Endodermal cell (in vitro differentiated cells): ENCODE measurements at regions not wholly inside any gene's neighbourhood (a gene's known extent, or its start where the extent isn't known, plus 50 kb on each side); places are given as distances from the start of the nearest gene placed in this dataset.

Experiments used
- DNase-seq: peaks from one replicate; pipeline ENCODE4 v3.0.0-alpha.2; 2017
- H3K27ac ChIP-seq: 2 replicates; pipeline ENCODE4 v1.5.1; 2013; ENCODE audit warnings: mild to moderate bottlenecking, low read depth, low read length, moderate library complexity
- H3K27me3 ChIP-seq: 2 replicates; pipeline ENCODE4 v1.6.1; 2013; ENCODE audit warnings: mild to moderate bottlenecking, low read length, moderate library complexity; ENCODE audit not compliant: insufficient read depth, control insufficient read depth, poor library complexity, severe bottlenecking
- H3K36me3 ChIP-seq: 2 replicates; pipeline ENCODE4 v1.7.0; 2013; ENCODE audit warnings: mild to moderate bottlenecking, low read length, moderate library complexity; ENCODE audit not compliant: control insufficient read depth, insufficient read depth
- H3K4me1 ChIP-seq: one replicate; pipeline ENCODE4 v1.7.0; 2013; ENCODE audit warnings: low read length; ENCODE audit not compliant: control insufficient read depth, insufficient read depth
- H3K4me3 ChIP-seq: 2 replicates; pipeline ENCODE4 v1.5.1; 2013; ENCODE audit warnings: mild to moderate bottlenecking, low read length, moderate library complexity
- H3K9ac ChIP-seq: 2 replicates; pipeline ENCODE4 v1.6.1; 2013; ENCODE audit warnings: mild to moderate bottlenecking, low read length, moderate library complexity; ENCODE audit not compliant: poor library complexity, severe bottlenecking; ENCODE audit errors: extremely low read depth
- H3K9me3 ChIP-seq: 2 replicates; pipeline ENCODE4 v1.6.1; 2013; ENCODE audit warnings: mild to moderate bottlenecking, low read length, moderate library complexity; ENCODE audit not compliant: control insufficient read depth
- H3K27ac Mint-ChIP-seq: 2 replicates; pipeline ENCODE4 v1.8.0; 2020; ENCODE audit warnings: mixed read lengths
- H3K27me3 Mint-ChIP-seq: 2 replicates; pipeline ENCODE4 v1.8.0; 2021; ENCODE audit warnings: mild to moderate bottlenecking, mixed read lengths; ENCODE audit not compliant: insufficient read depth
- H3K36me3 Mint-ChIP-seq: 2 replicates; pipeline ENCODE4 v1.8.0; 2020; ENCODE audit warnings: low read depth, mixed read lengths
- H3K4me1 Mint-ChIP-seq: 2 replicates; pipeline ENCODE4 v1.8.0; 2020; ENCODE audit warnings: mixed read lengths
- H3K4me3 Mint-ChIP-seq: 2 replicates; pipeline ENCODE4 v1.8.0; 2020; ENCODE audit warnings: mild to moderate bottlenecking, moderate library complexity, mixed read lengths
- H3K9me3 Mint-ChIP-seq: 2 replicates; pipeline ENCODE4 v1.8.0; 2020; ENCODE audit warnings: mild to moderate bottlenecking, mixed read lengths
- CTCF ChIP-seq: fragments of 200-600 bp; sonication (generic); conservative IDR thresholded peaks from 2 replicates; pipeline ENCODE4 v1.5.0; 2021; ENCODE audit warnings: antibody characterized with exemption, mild to moderate bottlenecking
- WGBS, 2 experiments: methylation state at CpG; one replicate each; pipeline versions ENCODE4 v1.1.5 to v1.1.7; 2013; ENCODE audit warnings: missing lambda C conversion rate in 2 of 2, mixed read lengths in 1 of 2; ENCODE audit not compliant: insufficient coverage in 1 of 2, insufficient read length in 1 of 2; 5-methylcytosine and 5-hydroxymethylcytosine counted together

- H3K4me3 Mint-ChIP-seq: no peak overlapping the region
- no peak overlapping the region for H3K4me3 ChIP-seq
- H3K36me3 ChIP-seq: no peaks in the 10 kb centered on the region
- no peaks in the 10 kb centered on the region for H3K27me3 ChIP-seq
- no peak overlapping the region for H3K9ac ChIP-seq
- WGBS, 2 experiments: 88% methylated on average over 3 of the region's 3 CpGs; no CpG with 5 or more reads in 1 of the 2 experiments
- H3K9me3 Mint-ChIP-seq: no peaks in the 10 kb centered on the region
- peaks cover 20% of the 10 kb centered on the region for H3K36me3 Mint-ChIP-seq
- no peak overlapping the region for H3K27ac Mint-ChIP-seq
- peaks cover 3% of the 10 kb centered on the region for H3K4me1 Mint-ChIP-seq
- H3K27me3 Mint-ChIP-seq: no peaks in the 10 kb centered on the region
- H3K4me1 ChIP-seq: no peaks in the 10 kb centered on the region
- H3K9me3 ChIP-seq: no peaks in the 10 kb centered on the region
- no peak for TF ChIP-seq CTCF
- DNase-seq: no peak
- no peak overlapping the region for H3K27ac ChIP-seq
Observed at GRCh38 chr11:23100726-23101125, 240.5 kb upstream of the CCDC179 start.

GRCh38 chr11:23103416-23103815 lies 243.1 kb upstream of the CCDC179 start:
- Mint-ChIP-seq H3K27me3 (no peaks in the 10 kb centered on the region), H3K4me1 (no peaks in the 10 kb centered on the region), H3K36me3 (peaks cover 20% of the 10 kb centered on the region), H3K4me3 (no peak overlapping the region), H3K27ac (no peak overlapping the region), H3K9me3 (no peaks in the 10 kb centered on the region)
- H3K27ac ChIP-seq: no peak overlapping the region
- no peaks in the 10 kb centered on the region for H3K27me3 ChIP-seq
- no peak overlapping the region for H3K4me3 ChIP-seq
- no peak overlapping the region for H3K9ac ChIP-seq
- 49 to 100% methylated on average over 1 to 2 of the region's 2 CpGs for WGBS, 2 experiments
- no peaks in the 10 kb centered on the region for H3K9me3 ChIP-seq
- no peak for TF ChIP-seq CTCF
- no peaks in the 10 kb centered on the region for H3K36me3 ChIP-seq
- DNase-seq: no peak
- no peaks in the 10 kb centered on the region for H3K4me1 ChIP-seq

- H3K4me3 Mint-ChIP-seq: no peak overlapping the region
Observed at GRCh38 chr11:23111527-23111926, 251.3 kb upstream of the CCDC179 start.

More at GRCh38 chr11:23111527-23111926, 251.3 kb upstream of the CCDC179 start:
- TF ChIP-seq CTCF: no peak
- H3K9ac ChIP-seq: no peak overlapping the region
- H3K27me3 Mint-ChIP-seq: no peaks in the 10 kb centered on the region
- peaks cover 5% of the 10 kb centered on the region for H3K36me3 ChIP-seq
- peaks cover 13% of the 10 kb centered on the region for H3K9me3 ChIP-seq
- H3K4me1 ChIP-seq: peaks cover 2% of the 10 kb centered on the region
- H3K4me1 Mint-ChIP-seq: peaks cover 29% of the 10 kb centered on the region
- no peak for DNase-seq
- no peak overlapping the region for H3K27ac Mint-ChIP-seq
- peaks cover 6% of the 10 kb centered on the region for H3K9me3 Mint-ChIP-seq
- no peak overlapping the region for H3K27ac ChIP-seq
- H3K4me3 ChIP-seq: no peak overlapping the region
- H3K27me3 ChIP-seq: no peaks in the 10 kb centered on the region
- H3K36me3 Mint-ChIP-seq: peaks cover 13% of the 10 kb centered on the region
- 63 to 77% methylated on average over 1 to 2 of the region's 2 CpGs for WGBS, 2 experiments
